ENCODE measurements at regions not wholly inside any gene's neighbourhood (a gene's known extent, or its start where the extent isn't known, plus 50 kb on each side); places are given as distances from the start of the nearest gene placed in this dataset.

DNA sequence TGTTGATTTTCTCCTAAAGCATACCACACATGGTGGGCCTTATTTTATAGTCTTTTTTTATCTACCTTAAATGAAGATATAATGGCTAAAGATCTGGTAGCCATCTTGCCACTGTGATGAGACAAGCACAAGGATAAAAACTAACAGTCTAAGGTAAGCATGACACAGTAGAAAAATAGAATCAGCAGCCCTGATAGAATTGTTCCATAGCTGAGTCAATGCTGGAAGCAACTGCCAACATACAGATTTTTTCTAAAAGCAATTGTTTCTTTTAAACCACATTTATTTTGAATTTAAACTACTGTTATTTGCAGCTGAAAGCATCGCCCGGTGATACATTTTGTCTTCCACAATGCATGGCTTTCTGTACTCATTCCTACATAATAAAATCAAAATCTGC is 1091.5 kb upstream of the CHAC2 start:
- Histone ChIP-seq H3K27me3 (replicated peaks; ENCODE audit: insufficient read depth, low read depth, low read length, poor library complexity) (peaks cover 5% of the 10 kb centered on the region), H3K27ac (ENCODE audit: low read depth, low read length, poor library complexity, severe bottlenecking) (no peak overlapping the region), H3K9me3 (ENCODE audit: low read depth, low read length, poor library complexity, severe bottlenecking) (no peaks in the 10 kb centered on the region), H3K4me3 (ENCODE audit: low read depth, low read length, poor library complexity, severe bottlenecking) (no peak overlapping the region), H3K4me1 (ENCODE audit: insufficient read depth, low read length, poor library complexity, severe bottlenecking) (no peaks in the 10 kb centered on the region), H3K36me3 (ENCODE audit: insufficient read depth, low read length, poor library complexity, severe bottlenecking) (no peaks in the 10 kb centered on the region)
- intact Hi-C loops (cut with micrococcal nuclease; ENCODE audit: unreplicated experiment) = no loop called here
- POLR2A ChIA-PET (ENCODE audit: low non-redundant PET) = no interaction called here
- no peak for DNase-seq (ENCODE audit: low spot score)
- no TSS peak for BruUV-seq (replicated peaks)
- TF ChIP-seq, protein P1, sequence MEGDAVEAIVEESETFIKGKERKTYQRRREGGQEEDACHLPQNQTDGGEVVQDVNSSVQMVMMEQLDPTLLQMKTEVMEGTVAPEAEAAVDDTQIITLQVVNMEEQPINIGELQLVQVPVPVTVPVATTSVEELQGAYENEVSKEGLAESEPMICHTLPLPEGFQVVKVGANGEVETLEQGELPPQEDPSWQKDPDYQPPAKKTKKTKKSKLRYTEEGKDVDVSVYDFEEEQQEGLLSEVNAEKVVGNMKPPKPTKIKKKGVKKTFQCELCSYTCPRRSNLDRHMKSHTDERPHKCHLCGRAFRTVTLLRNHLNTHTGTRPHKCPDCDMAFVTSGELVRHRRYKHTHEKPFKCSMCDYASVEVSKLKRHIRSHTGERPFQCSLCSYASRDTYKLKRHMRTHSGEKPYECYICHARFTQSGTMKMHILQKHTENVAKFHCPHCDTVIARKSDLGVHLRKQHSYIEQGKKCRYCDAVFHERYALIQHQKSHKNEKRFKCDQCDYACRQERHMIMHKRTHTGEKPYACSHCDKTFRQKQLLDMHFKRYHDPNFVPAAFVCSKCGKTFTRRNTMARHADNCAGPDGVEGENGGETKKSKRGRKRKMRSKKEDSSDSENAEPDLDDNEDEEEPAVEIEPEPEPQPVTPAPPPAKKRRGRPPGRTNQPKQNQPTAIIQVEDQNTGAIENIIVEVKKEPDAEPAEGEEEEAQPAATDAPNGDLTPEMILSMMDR (conservative IDR thresholded peaks at IDR 0.05; ENCODE audit: low read depth, low read length) = no peak
- TF ChIP-seq EZH2 (IDR thresholded peaks at IDR 0.05; ENCODE audit: borderline replicate concordance, low read depth, low read length, poor library complexity, severe bottlenecking) = no peak
- CTCF ChIA-PET = no interaction called here

DNA sequence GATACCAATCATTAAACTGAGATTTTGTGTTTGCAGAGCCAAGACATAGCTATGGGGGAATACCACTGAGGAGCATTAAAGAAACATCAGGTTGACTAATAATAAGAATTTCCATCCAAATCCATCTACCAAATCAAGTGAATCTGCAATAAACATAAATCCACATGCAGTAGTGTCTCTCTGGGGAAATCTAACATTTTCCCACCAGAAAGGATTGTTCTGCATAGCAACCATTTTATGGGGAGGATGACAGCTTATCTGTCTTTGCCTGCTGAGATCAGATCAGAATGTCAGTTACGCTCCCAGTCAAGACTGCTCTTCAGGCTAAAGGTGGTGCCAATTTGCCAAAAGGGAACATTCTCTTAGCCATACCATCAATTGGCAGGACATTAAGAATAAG is 1098.9 kb upstream of the CHAC2 start:
- Histone ChIP-seq H3K36me3 (ENCODE audit: insufficient read depth, low read length, poor library complexity, severe bottlenecking) (no peaks in the 10 kb centered on the region), H3K27me3 (replicated peaks; ENCODE audit: insufficient read depth, low read depth, low read length, poor library complexity) (peaks cover 5% of the 10 kb centered on the region), H3K27ac (ENCODE audit: low read depth, low read length, poor library complexity, severe bottlenecking) (no peak overlapping the region), H3K9me3 (ENCODE audit: low read depth, low read length, poor library complexity, severe bottlenecking) (no peaks in the 10 kb centered on the region), H3K4me3 (ENCODE audit: low read depth, low read length, poor library complexity, severe bottlenecking) (no peak overlapping the region), H3K4me1 (ENCODE audit: insufficient read depth, low read length, poor library complexity, severe bottlenecking) (no peaks in the 10 kb centered on the region)
- intact Hi-C loops (cut with micrococcal nuclease; ENCODE audit: unreplicated experiment) = no loop called here
- no TSS peak for BruUV-seq (replicated peaks)
- DNase-seq (ENCODE audit: low spot score) = no peak
- ChIA-PET CTCF (no interaction called here), POLR2A (ENCODE audit: low non-redundant PET) (no interaction called here)
- TF ChIP-seq EZH2 (IDR thresholded peaks at IDR 0.05; ENCODE audit: borderline replicate concordance, low read depth, low read length, poor library complexity, severe bottlenecking) = no peak

DNA sequence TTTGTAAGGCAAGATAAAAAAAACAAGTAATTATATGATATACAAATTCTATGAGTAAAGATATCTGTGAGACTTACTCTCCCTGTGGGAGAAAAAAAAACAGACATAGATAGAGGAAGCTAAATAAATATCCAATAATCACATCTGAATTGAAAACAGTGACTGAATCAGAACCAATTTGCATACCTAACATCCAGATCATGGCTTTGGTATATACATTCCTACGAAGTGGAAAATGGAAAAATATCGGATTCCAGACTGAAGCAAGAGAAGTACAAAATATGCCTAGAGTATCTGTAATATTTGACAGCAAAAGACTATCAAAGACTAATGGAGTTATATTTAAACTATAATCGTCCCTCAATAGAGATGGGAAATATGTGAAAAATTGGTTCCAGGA is 1108.1 kb upstream of the CHAC2 start:
- TF ChIP-seq EZH2 (IDR thresholded peaks at IDR 0.05; ENCODE audit: borderline replicate concordance, low read depth, low read length, poor library complexity, severe bottlenecking) = no peak
- TF ChIP-seq, protein P1 (conservative IDR thresholded peaks at IDR 0.05; ENCODE audit: low read depth, low read length) = no peak
- CTCF ChIA-PET = no interaction called here
- H3K27me3 ChIP-seq (replicated peaks; ENCODE audit: insufficient read depth, low read depth, low read length, poor library complexity) = no peaks in the 10 kb centered on the region
- H3K9me3 ChIP-seq (ENCODE audit: low read depth, low read length, poor library complexity, severe bottlenecking) = peaks cover 6% of the 10 kb centered on the region
- H3K4me1 ChIP-seq (ENCODE audit: insufficient read depth, low read length, poor library complexity, severe bottlenecking) = no peaks in the 10 kb centered on the region
- POLR2A ChIA-PET (ENCODE audit: low non-redundant PET) = no interaction called here
- intact Hi-C loops (cut with micrococcal nuclease; ENCODE audit: unreplicated experiment) = no loop called here
- H3K27ac ChIP-seq (ENCODE audit: low read depth, low read length, poor library complexity, severe bottlenecking) = no peak overlapping the region
- H3K36me3 ChIP-seq (ENCODE audit: insufficient read depth, low read length, poor library complexity, severe bottlenecking) = no peaks in the 10 kb centered on the region
- BruUV-seq (replicated peaks) = no TSS peak
- DNase-seq (ENCODE audit: low spot score) = no peak
- no peak overlapping the region for H3K4me3 ChIP-seq (ENCODE audit: low read depth, low read length, poor library complexity, severe bottlenecking)

DNA sequence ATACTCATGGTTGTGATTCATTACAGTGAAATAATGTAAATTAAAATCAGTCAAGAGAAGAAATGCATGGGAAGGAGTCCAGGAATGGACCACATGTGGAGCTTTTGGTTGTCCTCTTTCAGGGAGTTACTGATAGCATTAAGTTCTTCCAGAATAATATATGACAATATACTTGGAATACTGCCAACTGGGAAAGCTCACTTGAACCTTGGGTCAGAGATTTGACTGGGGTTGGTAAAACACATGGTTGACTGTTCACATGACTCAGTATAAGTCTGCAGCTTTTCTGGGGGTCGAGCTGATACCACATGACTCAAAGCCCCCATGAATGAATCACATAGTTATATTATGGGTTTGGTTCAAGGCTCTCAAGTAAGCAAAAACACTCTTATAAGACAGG is 1109.0 kb upstream of the CHAC2 start:
- intact Hi-C loops (cut with micrococcal nuclease; ENCODE audit: unreplicated experiment) = no loop called here

More for the DNA sequence above, 1109.0 kb upstream of the CHAC2 start:
- POLR2A ChIA-PET (ENCODE audit: low non-redundant PET) = no interaction called here
- no peak overlapping the region for H3K4me3 ChIP-seq (ENCODE audit: low read depth, low read length, poor library complexity, severe bottlenecking)
- peaks cover 6% of the 10 kb centered on the region for H3K9me3 ChIP-seq (ENCODE audit: low read depth, low read length, poor library complexity, severe bottlenecking)
- TF ChIP-seq, protein P1 (conservative IDR thresholded peaks at IDR 0.05; ENCODE audit: low read depth, low read length) = no peak
- no peak for TF ChIP-seq EZH2 (IDR thresholded peaks at IDR 0.05; ENCODE audit: borderline replicate concordance, low read depth, low read length, poor library complexity, severe bottlenecking)
- H3K36me3 ChIP-seq (ENCODE audit: insufficient read depth, low read length, poor library complexity, severe bottlenecking) = no peaks in the 10 kb centered on the region
- H3K27ac ChIP-seq (ENCODE audit: low read depth, low read length, poor library complexity, severe bottlenecking) = no peak overlapping the region
- H3K27me3 ChIP-seq (replicated peaks; ENCODE audit: insufficient read depth, low read depth, low read length, poor library complexity) = no peaks in the 10 kb centered on the region
- no peak for DNase-seq (ENCODE audit: low spot score)
- BruUV-seq (replicated peaks) = no TSS peak
- CTCF ChIA-PET = no interaction called here
- no peaks in the 10 kb centered on the region for H3K4me1 ChIP-seq (ENCODE audit: insufficient read depth, low read length, poor library complexity, severe bottlenecking)
